Osteoblast (primary cell): ENCODE measurements at regions not wholly inside any gene's neighbourhood (a gene's known extent, or its start where the extent isn't known, plus 50 kb on each side); places are given as distances from the start of the nearest gene placed in this dataset.

Experiments
- DNase-seq: peaks from one replicate; pipeline ENCODE4 v3.0.0; 2011; ENCODE audit warnings: low spot score, mixed read lengths; ENCODE audit not compliant: insufficient read length; ENCODE audit errors: missing footprints
- H2AFZ ChIP-seq: 2 replicates; pipeline ENCODE4 v1.6.0; 2011; ENCODE audit warnings: mild to moderate bottlenecking, low read length
- H3K27ac ChIP-seq: 2 replicates; pipeline ENCODE4 v1.5.1; 2011; ENCODE audit warnings: mild to moderate bottlenecking, low read depth, low read length, moderate library complexity
- H3K27me3 ChIP-seq: 2 replicates; pipeline ENCODE4 v1.6.0; 2012; ENCODE audit warnings: mild to moderate bottlenecking, control low read depth, inconsistent platforms, low read length, moderate library complexity; ENCODE audit not compliant: insufficient read depth
- H3K36me3 ChIP-seq: 2 replicates; pipeline ENCODE4 v1.5.1; 2011; ENCODE audit warnings: mild to moderate bottlenecking, low read length, control low read depth, moderate library complexity; ENCODE audit not compliant: insufficient read depth
- H3K4me1 ChIP-seq: 2 replicates; pipeline ENCODE4 v1.5.1; 2011; ENCODE audit warnings: mild to moderate bottlenecking, low read length, control low read depth, moderate library complexity; ENCODE audit not compliant: insufficient read depth
- H3K4me2 ChIP-seq: 2 replicates; pipeline ENCODE4 v1.6.0; 2011; ENCODE audit warnings: mild to moderate bottlenecking, low read length; ENCODE audit not compliant: insufficient read depth
- H3K4me3 ChIP-seq: fragments of 200-600 bp; sonication (generic); 3 replicates; pipeline ENCODE4 v1.5.1; 2012; ENCODE audit warnings: mild to moderate bottlenecking, low read length, inconsistent platforms; ENCODE audit not compliant: insufficient read depth
- H3K79me2 ChIP-seq: 2 replicates; pipeline ENCODE4 v1.6.0; 2012; ENCODE audit warnings: mild to moderate bottlenecking, low read length, control low read depth, inconsistent platforms; ENCODE audit not compliant: insufficient read depth
- H3K9me3 ChIP-seq: 2 replicates; pipeline ENCODE4 v1.5.1; 2011; ENCODE audit warnings: low read depth, low read length, control low read depth
- H4K20me1 ChIP-seq: 2 replicates; pipeline ENCODE4 v1.6.0; 2012; ENCODE audit warnings: mild to moderate bottlenecking, low read length, control low read depth; ENCODE audit not compliant: insufficient read depth
- CTCF ChIP-seq: IDR thresholded peaks from 2 replicates; pipeline ENCODE4 v1.5.1; 2011; ENCODE audit warnings: mild to moderate bottlenecking, low read depth, low read length, moderate library complexity; ENCODE audit errors: extremely low read depth

GRCh38 chr2:41924024-41924423 lies 123.8 kb upstream of the PKDCC start:
- Histone ChIP-seq H3K36me3 (no peaks in the 10 kb centered on the region), H3K27me3 (peaks cover 6% of the 10 kb centered on the region), H3K9me3 (no peaks in the 10 kb centered on the region), H4K20me1 (no peaks in the 10 kb centered on the region), H2AFZ (no peak overlapping the region), H3K4me3 (no peak overlapping the region), H3K4me2 (no peak overlapping the region), H3K79me2 (no peaks in the 10 kb centered on the region), H3K4me1 (peaks cover 15% of the 10 kb centered on the region), H3K27ac (no peak overlapping the region)
- TF ChIP-seq CTCF, result no peak
- no peak for DNase-seq

- H3K4me2 ChIP-seq, result no peak overlapping the region
- no peak overlapping the region for H3K4me3 ChIP-seq
- DNase-seq, result no peak
- no peak overlapping the region for H2AFZ ChIP-seq
- no peaks in the 10 kb centered on the region for H3K9me3 ChIP-seq
- no peaks in the 10 kb centered on the region for H3K79me2 ChIP-seq
- peaks cover 15% of the 10 kb centered on the region for H3K4me1 ChIP-seq
- H3K36me3 ChIP-seq, result no peaks in the 10 kb centered on the region
- H3K27me3 ChIP-seq, result peaks cover 4% of the 10 kb centered on the region
- TF ChIP-seq CTCF, result no peak
- no peaks in the 10 kb centered on the region for H4K20me1 ChIP-seq
- no peak overlapping the region for H3K27ac ChIP-seq
Measured at GRCh38 chr2:41924709-41925408, 123.0 kb upstream of the PKDCC start.

- no peak overlapping the region for H2AFZ ChIP-seq
- H3K4me1 ChIP-seq, result peaks cover 15% of the 10 kb centered on the region
- no peaks in the 10 kb centered on the region for H3K9me3 ChIP-seq
- H3K4me2 ChIP-seq, result no peak overlapping the region
- no peak for DNase-seq
- no peak overlapping the region for H3K4me3 ChIP-seq
- no peak for TF ChIP-seq CTCF
- H3K36me3 ChIP-seq, result no peaks in the 10 kb centered on the region
- H4K20me1 ChIP-seq, result no peaks in the 10 kb centered on the region
- H3K27ac ChIP-seq, result no peak overlapping the region
- H3K79me2 ChIP-seq, result no peaks in the 10 kb centered on the region
- H3K27me3 ChIP-seq, result peaks cover 4% of the 10 kb centered on the region
Measured at GRCh38 chr2:41925712-41926111, 122.1 kb upstream of the PKDCC start.

GRCh38 chr2:41926614-41927580 lies 120.9 kb upstream of the PKDCC start:
- DNase-seq, result no peak
- H3K36me3 ChIP-seq, result no peaks in the 10 kb centered on the region
- H3K9me3 ChIP-seq, result no peaks in the 10 kb centered on the region
- H3K4me2 ChIP-seq, result no peak overlapping the region
- H3K4me3 ChIP-seq, result no peak overlapping the region
- H3K4me1 ChIP-seq, result peaks cover 25% of the 10 kb centered on the region
- peaks cover 4% of the 10 kb centered on the region for H3K27me3 ChIP-seq
- H4K20me1 ChIP-seq, result no peaks in the 10 kb centered on the region
- TF ChIP-seq CTCF, result no peak
- no peaks in the 10 kb centered on the region for H3K79me2 ChIP-seq
- H3K27ac ChIP-seq, result no peak overlapping the region
- peak overlapping the region; percentile 14 for H2AFZ ChIP-seq
